HG02981 (cell line): ENCODE measurements at regions not wholly inside any gene's neighbourhood (a gene's known extent, or its start where the extent isn't known, plus 50 kb on each side); places are given as distances from the start of the nearest gene placed in this dataset.
"Not testable (repeated sequence)": the region's sequence is repeated elsewhere in the genome, so short reads cannot be mapped to it uniquely, and the experiment has no call there.

Experiments
- ATAC-seq: cut with Tn5 transposase; IDR thresholded peaks from one replicate; pipeline ENCODE4 v1.9.1; 2021; ENCODE audit warnings: mild to moderate bottlenecking, moderate library complexity; ENCODE audit not compliant: unreplicated experiment

DNA sequence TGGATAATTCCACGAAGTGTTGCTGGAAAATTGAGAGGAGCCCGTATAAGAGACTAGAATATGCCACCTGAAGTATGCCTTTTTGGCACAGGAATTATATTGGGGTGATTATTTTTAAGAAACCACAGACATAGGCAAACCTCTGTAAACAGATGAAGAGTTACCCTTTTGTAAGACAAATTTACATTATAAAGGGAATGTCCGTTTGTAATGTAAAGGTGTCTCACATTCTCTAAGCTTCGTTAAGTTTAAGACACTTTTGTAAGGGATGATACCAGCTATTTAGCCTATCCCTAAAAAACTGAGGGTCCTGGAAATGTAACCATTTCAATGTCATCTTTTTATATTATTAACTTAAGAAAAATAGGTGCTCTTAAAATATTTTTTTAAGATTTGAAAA, 432.8 kb upstream of the SYT4 start:
- no peak for ATAC-seq

DNA sequence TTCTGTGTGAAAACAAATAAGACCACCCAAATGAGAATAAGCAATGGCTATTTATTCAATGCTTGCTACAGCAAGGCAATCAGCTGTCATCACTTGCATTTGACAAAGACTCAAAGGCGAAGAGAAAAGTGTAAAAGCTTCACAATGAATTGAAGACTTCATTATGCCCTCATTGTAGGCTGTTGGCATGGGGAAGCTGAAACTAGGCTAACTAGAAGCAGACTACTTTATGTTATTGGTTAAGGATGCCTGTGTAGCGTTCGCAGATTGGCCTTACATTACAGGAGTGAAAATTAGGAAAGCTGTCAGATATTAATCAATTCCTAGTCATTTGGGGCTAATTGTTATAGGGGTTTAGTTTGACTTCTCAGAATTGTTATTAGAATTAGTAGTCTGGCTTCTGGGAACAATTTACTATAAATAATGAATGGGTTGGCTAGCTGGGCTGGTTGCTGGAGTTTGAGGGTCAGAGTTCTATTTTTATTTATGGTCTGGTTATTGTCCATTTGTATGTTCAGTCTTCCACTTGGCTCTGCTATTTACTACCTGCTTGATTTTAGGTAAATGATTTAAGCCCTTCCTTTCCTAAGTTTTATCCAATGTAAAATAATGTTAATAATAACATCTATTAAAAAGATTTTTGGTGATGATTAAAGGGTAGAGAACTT, 437.2 kb upstream of the SYT4 start:
- no peak for ATAC-seq

DNA sequence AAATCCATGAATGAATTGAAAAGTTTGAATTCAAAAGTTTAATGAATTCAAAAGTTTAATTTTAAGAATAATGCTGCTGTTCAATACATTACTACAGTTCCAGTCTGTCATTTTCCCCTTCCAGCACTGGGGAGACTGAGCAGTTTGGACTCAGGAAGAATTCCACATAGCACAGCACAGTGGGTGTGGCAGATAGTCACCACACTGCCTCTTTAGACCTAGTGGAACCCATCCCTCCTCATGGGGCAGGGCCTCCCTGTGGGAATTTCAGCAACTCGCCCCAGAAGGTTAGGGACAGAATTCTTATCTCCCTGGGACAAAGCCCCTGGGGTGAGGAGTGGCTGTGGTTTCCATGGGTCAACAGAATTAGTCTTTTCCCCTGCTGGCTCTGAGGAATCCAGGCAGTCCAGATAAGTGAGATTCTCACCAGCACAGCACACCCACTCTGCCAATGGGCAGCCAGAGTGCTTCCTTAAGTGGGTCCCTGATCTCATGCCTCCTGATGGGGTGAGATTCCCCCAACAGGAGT, 442.0 kb upstream of the SYT4 start:
- ATAC-seq = no peak

DNA sequence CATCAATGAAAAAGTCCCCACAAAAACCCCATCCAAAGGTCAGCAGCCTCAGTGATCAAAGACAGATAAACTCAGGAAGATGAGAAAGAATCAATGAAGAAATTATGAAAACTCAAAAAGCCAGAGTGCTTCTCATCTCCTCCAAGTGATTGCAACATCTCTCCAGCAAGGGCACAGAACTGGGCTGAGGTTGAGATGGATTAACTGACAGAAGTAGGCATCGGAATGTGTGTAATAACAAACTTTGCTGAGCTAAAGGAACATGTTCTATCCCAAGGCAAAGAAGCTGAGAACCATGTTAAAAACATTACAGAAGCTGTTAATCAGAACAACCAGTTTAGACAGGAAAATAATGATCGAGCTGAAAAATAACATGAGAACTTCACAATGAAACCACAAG, 442.8 kb upstream of the SYT4 start:
- ATAC-seq = no peak

DNA sequence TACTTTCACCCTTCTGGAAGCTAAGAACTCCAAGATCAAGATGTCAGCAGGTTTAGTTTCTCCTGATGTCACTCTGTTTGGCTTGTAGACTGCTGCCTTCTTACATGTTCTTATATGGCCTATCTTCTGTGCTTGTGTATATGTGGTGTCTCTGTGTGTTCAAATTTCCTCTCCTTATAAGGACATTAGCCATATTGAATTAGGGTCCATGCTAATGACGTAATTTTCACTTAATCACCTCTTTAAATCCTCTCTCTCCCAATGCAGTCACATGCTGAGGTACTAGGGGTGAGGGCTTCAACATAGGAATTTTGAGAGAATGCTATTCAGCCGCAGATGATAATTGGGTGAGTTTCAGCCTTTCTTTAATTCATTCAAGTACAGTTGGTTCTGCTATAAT, 458.3 kb upstream of the SYT4 start:
- no peak for ATAC-seq

DNA sequence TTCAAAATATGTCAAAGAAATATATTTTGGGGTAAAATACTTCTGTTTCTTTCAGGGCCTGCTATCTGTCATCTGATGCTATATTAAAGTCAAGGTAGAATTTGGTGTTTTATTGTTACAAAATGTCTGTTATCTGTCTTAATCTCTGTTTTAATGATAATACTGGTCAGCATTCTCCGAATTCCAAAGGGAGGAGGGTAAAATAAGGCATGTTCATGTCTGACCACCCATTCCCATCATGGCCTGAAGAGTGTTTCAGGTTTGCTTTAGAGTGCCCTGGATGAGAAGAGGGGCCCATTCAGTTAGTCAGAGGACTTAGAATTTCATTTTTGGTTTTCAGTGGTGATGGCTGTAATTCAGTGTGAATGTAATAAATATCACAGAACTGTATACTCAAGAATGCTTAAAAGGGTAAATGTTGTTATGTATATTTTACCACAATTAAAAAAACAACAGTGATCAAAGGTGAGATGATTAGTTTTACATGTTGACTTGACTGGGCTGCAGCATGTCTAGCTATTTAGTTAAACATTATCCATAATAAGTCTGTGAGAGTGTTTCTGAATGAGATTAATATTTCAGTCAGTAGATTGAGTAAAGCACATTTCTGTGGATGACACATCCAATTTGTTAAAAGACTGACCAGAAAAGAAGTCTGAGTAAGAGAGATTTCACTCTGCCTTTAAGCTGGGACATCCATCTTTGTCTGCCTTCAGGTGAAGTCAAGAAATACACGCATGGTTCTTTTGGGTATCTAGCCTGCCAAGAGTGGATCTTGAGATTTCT, 467.9 kb upstream of the SYT4 start:
- ATAC-seq = no peak

DNA sequence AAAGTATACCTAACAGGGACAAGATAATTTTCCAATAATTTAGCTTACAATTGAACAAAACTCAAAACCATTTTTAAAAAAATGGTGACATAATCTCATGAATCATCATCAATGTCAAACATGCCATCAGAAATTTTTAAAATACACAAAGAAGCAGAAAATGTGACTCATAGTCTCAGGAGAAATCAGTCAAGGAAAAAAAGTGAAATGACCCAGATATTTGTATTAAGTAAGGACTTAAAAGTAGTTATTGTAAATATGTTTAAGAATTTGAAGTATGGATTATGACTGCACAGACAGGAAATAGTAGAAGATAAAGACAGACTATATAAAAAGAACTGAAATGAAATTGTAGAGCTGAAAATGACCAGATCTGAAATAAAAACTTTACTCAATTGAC, 473.9 kb upstream of the SYT4 start:
- ATAC-seq = no peak

DNA sequence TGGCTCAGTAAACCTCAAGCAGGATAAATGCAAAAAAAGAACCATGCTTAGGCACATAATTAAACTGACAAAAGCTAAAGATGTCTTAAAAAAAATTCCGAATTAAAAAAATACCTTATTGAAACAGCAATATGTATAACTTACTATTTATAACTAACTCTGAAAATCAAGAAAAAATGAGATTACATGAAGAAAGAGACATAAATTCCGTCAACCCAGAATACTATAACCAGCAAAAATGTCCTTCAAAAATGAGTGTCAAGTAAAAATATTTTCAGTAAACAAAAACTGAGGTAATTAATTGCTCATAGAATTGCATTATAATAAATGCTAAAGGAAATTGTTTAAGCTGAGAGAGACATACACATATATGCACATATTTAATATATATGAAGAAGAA, 474.5 kb upstream of the SYT4 start:
- ATAC-seq = no peak

DNA sequence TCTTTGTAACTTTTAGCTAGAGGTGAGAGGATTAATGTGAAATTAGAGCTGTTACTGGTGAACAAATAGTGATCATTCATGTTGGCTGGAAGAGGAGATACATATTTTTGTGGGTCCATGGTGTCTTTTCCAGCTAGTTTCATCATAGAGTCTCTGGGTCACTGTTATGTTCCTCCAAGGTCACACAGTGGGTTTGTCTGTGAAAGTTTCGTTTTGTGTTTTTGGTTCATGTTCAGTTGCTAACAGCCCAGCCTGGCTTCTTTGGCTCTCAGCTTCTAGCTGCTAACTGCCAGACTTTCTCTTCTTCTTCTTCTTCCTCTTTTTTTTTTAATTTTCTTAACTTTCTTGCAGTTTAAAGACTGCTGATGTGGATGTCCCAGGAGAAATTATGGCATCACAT, 480.0 kb upstream of the SYT4 start:
- ATAC-seq = no peak

DNA sequence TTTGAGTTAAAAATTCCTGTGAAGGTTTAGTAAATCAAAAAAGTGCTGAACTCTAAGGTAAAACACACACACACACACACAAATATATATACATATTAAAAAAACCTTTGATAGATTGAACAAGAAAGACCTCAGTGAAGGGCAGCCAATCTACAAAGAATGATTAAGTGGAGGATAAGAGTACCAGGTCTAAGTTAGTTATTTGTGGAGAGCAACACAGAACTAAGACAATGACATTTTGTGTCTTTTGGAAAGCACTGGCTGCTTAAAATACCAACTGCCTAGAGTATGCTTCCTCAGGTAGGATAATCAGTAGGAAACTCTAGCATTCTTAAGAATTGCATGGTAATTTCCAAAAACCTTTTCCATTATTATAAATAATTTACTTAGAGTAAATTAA, 481.4 kb upstream of the SYT4 start:
- no peak for ATAC-seq

DNA sequence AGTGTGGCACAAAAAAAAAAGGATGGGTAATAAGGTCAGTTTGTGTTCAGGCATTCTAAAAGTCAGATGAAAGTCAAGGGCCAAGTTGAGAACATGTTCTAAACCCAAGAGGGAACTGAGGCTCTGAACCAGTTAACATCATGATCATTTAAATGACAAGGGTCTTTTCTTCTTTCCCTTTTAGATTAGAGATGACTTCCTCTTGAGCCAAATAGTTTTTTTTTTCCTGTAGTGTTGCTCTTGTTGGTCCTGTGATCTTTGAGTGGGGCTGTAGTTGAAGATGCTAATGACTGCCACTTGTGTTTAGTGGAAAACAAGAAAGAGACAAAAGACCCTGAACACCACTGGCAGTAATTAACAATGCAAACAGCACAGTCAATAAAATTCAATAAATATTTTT, 482.7 kb upstream of the SYT4 start:
- no peak for ATAC-seq

DNA sequence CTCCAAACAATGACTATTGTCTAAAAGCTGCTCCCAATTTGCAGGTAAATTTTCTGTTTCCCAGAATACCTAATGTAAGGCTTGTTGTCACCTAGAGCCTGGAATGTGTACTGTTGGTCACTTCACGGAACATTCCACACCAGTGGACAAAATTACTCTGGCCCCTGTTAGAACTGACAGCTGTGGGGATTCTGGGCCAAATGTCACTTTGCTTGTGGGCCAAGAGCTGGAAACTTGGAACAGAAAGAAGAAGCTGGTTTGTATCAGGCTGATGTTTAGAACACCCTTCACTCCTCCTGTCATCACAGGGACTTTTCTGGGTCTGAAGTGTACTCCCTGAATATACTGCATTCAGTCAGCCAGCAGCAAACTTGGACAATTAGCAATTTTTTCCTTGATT, 495.6 kb upstream of the SYT4 start:
- no peak for ATAC-seq

DNA sequence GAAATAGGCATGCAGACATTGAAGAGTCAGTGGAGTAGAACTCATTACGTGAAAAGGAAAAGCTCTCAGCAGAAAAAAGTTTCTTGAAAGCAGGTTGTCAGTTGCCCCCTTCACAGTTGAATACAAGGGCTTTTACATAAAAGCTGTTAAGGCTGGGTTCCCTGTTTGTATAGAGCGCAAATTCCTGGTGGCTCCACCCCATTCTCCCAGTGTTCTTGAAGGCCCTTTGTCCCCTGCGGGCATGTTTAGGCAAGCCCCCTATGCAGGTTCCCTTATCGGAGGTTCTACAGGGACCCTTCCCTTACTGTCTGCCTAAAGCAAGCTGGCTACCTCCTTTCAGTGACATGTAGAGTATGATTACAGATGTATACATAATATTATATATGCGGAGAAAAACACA, 497.2 kb upstream of the SYT4 start:
- no peak for ATAC-seq

DNA sequence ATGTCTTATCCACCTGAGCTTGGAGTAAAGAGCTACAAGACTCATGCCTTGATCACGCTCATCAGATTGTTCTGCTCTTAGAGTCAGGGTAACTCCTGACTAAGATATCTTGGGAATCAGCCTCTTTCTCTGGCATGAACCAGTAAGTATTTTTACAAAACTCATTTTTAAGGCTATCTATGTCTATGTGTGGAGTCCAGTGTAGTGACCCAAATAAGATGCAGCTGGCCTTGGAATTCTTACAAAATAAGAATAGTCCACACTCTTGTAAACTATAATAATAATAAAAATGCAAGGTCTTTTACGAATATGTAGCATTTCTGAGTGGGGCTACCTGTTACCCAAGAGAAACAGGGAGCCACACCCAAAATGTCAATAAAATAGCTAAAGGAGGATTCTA, 498.3 kb upstream of the SYT4 start:
- no peak for ATAC-seq

DNA sequence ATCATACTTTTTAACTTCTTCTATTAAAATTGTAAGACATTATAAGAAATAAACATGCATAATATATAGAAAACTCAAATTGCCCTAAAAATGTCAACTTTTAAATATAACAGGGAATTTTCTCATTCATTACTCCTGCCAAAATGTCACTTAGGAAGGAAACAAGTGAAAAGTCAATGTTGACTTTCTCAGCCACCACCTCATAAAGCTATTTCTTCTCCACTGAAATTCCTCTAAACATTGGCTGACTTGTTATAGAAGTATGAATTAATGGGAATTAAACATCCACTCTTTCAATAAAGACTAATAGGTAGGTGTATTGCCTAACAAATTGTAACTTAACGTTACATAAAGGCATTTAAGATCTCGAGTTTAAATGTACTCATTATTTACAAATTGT, 499.7 kb upstream of the SYT4 start:
- no peak for ATAC-seq

DNA sequence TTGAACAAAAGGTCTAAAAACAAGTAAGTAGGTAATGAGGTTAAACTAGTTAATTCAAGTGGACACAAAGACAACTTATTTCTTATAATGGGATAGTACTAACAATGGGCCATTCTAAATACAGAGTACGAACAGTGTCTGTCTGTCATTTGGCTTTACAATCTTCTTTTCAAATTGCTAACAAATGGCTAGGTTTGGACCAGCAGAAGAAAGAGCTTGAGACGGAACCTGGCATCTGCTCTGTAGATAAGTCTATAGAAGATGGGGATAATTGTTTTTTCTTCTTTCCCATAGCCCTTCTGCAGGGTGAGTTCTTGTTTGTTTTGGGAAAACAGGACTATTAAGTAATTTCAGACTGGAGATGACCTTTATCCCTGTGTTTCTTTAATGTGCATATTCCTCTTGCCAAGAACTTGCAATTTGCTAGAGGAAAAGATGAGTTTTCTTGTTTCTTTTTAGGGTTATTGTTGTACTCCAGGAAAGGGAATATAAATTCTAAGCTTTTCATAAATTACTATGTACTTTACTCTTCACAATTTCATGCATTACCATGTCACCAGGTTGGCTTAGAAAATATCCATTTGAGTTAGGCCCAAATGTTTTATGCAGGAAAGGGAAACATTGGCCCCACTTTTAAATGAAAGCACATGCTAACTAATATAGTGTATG, 500.5 kb upstream of the SYT4 start:
- no peak for ATAC-seq

DNA sequence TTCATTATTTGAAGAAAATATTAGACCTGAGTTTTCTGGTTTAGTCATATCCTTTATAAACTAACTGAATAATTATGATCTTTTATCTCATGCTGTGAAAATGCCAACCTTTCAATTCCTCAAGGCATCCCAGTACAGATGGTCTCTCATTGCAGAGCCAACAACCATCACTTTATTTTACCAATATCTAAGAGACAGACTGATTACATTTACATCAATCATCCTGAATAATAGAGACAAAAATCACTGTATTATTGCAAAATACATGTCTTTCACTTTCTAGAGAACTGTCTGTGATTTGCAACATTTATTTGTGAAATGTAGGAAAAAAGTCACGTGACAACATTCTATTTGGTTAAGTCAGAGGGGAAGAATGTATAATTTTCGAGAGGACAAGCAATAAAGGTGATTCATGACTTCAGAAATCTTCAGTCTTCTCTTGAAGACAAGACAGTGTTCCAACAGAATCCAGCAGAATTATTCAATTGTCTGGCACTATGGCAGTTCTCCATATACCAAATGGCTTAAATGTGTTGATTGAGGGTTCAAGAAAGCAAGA, 503.6 kb upstream of the SYT4 start:
- ATAC-seq = no peak

DNA sequence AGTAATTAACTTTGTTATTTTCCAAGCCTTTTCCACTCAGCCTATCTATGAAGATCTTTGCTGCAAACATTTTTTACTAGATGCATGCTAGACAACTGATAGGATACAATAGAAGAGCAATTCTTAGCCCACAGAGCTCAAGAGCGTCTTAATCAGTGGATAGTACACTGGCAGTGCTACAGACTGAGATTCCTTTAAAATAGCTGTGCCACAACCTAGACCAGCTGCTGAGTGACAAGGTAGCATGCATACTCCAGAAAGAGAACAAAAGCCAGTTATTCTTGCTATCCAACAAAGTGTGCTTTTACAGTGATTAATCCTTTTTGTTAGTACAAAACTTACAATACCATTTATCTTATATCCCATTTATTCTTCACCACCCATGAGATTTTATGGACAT, 507.9 kb upstream of the SYT4 start:
- ATAC-seq = no peak

DNA sequence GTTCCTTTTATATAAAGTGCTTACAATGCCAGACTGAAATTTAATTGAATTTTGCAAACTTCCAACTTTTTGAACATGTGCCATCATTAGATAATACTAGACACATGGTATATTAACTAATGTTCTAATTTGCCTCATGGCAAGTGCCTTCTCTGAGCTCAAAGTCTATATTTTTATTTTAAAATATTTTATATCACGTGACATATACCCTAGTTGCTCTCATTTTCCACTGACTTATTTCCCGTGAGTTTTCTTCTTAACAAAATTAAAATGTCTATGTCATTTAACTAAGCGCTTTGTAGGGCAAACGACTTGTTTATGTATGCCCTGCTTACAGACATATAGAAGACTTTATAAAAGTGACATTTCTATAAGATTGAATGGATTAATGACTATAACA, 509.6 kb upstream of the SYT4 start:
- no peak for ATAC-seq

DNA sequence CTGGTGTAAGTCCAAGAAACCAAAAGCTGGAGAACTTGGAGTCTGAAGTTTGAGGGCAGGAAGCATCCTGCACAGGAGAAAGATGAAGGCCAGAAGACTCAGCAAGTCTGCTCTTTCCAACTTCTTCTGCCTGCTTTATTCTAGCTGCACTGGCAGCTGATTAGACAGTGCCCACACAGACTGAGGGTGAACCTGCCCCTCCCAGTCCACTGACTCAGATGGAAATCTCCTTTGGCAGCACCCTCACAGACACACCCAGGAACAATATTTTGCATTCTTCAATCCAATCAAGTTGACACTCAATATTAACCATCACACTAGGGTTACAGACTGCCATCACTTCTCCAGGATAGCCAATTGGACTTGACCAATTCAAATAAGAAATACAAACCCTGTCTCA, 510.4 kb upstream of the SYT4 start:
- not testable (repeated sequence) for ATAC-seq

DNA sequence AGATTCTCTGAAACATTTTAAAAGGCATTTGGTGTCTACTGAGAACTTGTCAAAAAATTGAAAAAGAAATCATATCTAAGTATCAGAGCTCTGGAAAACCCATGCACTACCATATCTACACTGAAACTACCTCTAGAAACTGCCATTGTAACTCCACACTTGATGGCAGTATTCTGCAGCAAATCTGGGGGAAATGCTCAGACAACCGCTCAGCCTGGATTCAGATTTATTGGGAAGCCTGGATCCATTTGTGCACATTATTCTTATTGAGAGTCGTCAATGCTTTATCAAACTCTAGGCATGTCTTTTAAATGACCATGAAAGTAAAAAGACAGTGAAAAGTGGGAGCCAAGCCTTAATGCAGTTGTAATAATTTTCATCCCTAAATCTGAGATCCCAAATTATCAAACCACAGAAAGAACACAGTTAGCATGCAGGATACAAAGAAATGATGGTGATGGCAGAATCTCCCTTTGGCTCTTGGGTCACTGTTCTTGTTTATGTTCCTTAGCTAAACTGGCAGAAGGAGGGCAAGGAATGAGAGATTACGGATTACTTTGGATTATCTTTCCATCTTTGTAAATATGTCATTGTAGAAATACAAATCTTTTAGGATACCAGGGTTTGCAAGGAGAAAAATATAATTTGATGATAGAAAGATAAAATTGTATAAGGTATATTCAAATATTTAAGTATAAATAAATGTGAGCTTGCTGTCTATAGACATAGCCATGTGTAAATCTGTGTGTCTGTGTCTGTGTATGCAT, 512.1 kb upstream of the SYT4 start:
- ATAC-seq = no peak
